B cell (primary cell): ENCODE measurements at regions not wholly inside any gene's neighbourhood (a gene's known extent, or its start where the extent isn't known, plus 50 kb on each side); places are given as distances from the start of the nearest gene placed in this dataset.

Source experiments
- ATAC-seq: fragments of 200-7000 bp; cut with Tn5 transposase; one replicate; pipeline ENCODE4 v1.10.0; 2021; ENCODE audit warnings: low read depth, mild to moderate bottlenecking, moderate number of reproducible peaks, moderate library complexity
- CTCF ChIA-PET: fragments of 350-600 bp; sonication (Branson Sonifier 250); formaldehyde crosslinking; loops from one replicate; lab custom pipeline; 2021; ENCODE audit warnings: antibody characterized with exemption, inconsistent platforms; lab: Charles Lee
- POLR2A ChIA-PET: fragments of 350-600 bp; sonication (Branson Sonifier 250); formaldehyde crosslinking; loops from one replicate; lab custom pipeline; 2021; ENCODE audit warnings: antibody characterized with exemption; lab: Charles Lee
- DNase-seq: peaks from one replicate; pipeline ENCODE4 v3.0.0; 2013
- H2AFZ ChIP-seq: 2 replicates; pipeline ENCODE4 v1.6.1; 2012; ENCODE audit warnings: mild to moderate bottlenecking, low read depth, low read length; ENCODE audit not compliant: insufficient read depth, poor library complexity, severe bottlenecking
- H3K27ac ChIP-seq, 2 donors: 1 replicate in 1 of 2; 2 replicates in 1 of 2; pipeline ENCODE4 v1.5.1; 2012 to 2013; ENCODE audit warnings: low read length in 2 of 2, mild to moderate bottlenecking in 2 of 2, moderate library complexity in 1 of 2
- H3K27me3 ChIP-seq, 4 experiments: fragments of 200-600 bp in 1 of 4; sonication (generic) in 1 of 4; replicated peaks in 1 of 4; 1 replicate in 2 of 4; 2 replicates in 2 of 4; pipeline versions ENCODE4 v1.6.1 to v1.7.0; 2013 to 2016; ENCODE audit warnings: low read length in 3 of 4, mild to moderate bottlenecking in 2 of 4, mixed read lengths in 1 of 4, moderate library complexity in 1 of 4; ENCODE audit not compliant: insufficient read depth in 4 of 4, control insufficient read depth in 3 of 4; ENCODE audit errors: control extremely low read depth in 1 of 4
- H3K36me3 ChIP-seq, 2 experiments: replicated peaks in 1 of 2; 1 replicate in 1 of 2; 2 replicates in 1 of 2; pipeline versions ENCODE4 v1.6.1 to v1.7.1; 2013; ENCODE audit warnings: low read length in 1 of 2; ENCODE audit not compliant: insufficient read depth in 2 of 2, control insufficient read depth in 1 of 2; ENCODE audit errors: control extremely low read depth in 1 of 2, extremely low read depth in 1 of 2
- H3K4me1 ChIP-seq, 2 donors: fragments of 200-600 bp in 1 of 2; sonication (generic) in 1 of 2; 1 replicate in 1 of 2; 2 replicates in 1 of 2; pipeline versions ENCODE4 v1.5.1 to v1.6.1; 2013 to 2017; ENCODE audit warnings: low read length in 2 of 2; ENCODE audit not compliant: control insufficient read depth in 2 of 2, insufficient read depth in 2 of 2
- H3K4me2 ChIP-seq: replicated peaks from 2 replicates; pipeline ENCODE3; 2012; ENCODE audit warnings: mild to moderate bottlenecking, low read depth, low read length; ENCODE audit not compliant: poor library complexity, severe bottlenecking
- H3K4me3 ChIP-seq, 5 experiments: fragments of 200-600 bp in 1 of 5; sonication (generic) in 1 of 5; 1 replicate in 3 of 5; 2 replicates in 2 of 5; pipeline versions ENCODE4 v1.5.1 to v1.7.0; 2011 to 2016; ENCODE audit warnings: low read length in 4 of 5, mild to moderate bottlenecking in 4 of 5, low read depth in 2 of 5, control low read depth in 1 of 5, moderate library complexity in 1 of 5; ENCODE audit not compliant: insufficient read depth in 1 of 5; ENCODE audit errors: control extremely low read depth in 1 of 5, extremely low read depth in 1 of 5
- H3K79me2 ChIP-seq: fragments of 200-600 bp; sonication (generic); one replicate; pipeline ENCODE4 v1.6.0; 2016; ENCODE audit warnings: low read length; ENCODE audit not compliant: control insufficient read depth, insufficient read depth
- H3K9ac ChIP-seq: fragments of 200-600 bp; sonication (generic); 2 replicates; pipeline ENCODE4 v1.6.1; 2017; ENCODE audit warnings: mild to moderate bottlenecking, low read length, moderate library complexity
- H3K9me3 ChIP-seq, 3 donors: one replicate each; pipeline versions ENCODE4 v1.6.1 to v1.7.1; 2013; ENCODE audit warnings: low read length in 2 of 3; ENCODE audit not compliant: control insufficient read depth in 2 of 3, insufficient read depth in 1 of 3; ENCODE audit errors: control extremely low read depth in 1 of 3
- H4K20me1 ChIP-seq: 2 replicates; pipeline ENCODE4 v1.6.0; 2012; ENCODE audit warnings: mild to moderate bottlenecking, low read length; ENCODE audit not compliant: insufficient read depth, control insufficient read depth, poor library complexity, severe bottlenecking
- H3K27ac Mint-ChIP-seq: one replicate; pipeline ENCODE4 v1.8.0; 2021; ENCODE audit warnings: mixed read lengths
- H3K27me3 Mint-ChIP-seq: one replicate; pipeline ENCODE4 v1.8.0; 2021; ENCODE audit warnings: mixed read lengths
- H3K4me1 Mint-ChIP-seq: one replicate; pipeline ENCODE4 v1.8.0; 2021; ENCODE audit warnings: mixed read lengths
- H3K4me3 Mint-ChIP-seq: one replicate; pipeline ENCODE4 v1.8.0; 2021; ENCODE audit warnings: mixed read lengths
- H3K9me3 Mint-ChIP-seq: one replicate; pipeline ENCODE4 v1.8.0; 2022; ENCODE audit warnings: mixed read lengths; ENCODE audit not compliant: insufficient read depth
- CTCF ChIP-seq: fragments of 200-600 bp; IDR thresholded peaks from one replicate; pipeline ENCODE4 v1.8.0; 2022; ENCODE audit warnings: antibody characterized with exemption, mild to moderate bottlenecking
- EZH2 ChIP-seq: IDR thresholded peaks from 2 replicates; pipeline ENCODE4 v1.6.1; 2012; ENCODE audit warnings: borderline replicate concordance, low read depth, mild to moderate bottlenecking, moderate library complexity, low read length; ENCODE audit not compliant: insufficient read depth, poor library complexity, severe bottlenecking
- WGBS: methylation state at CpG from one replicate; pipeline ENCODE4 v1.1.5; 2013; ENCODE audit warnings: missing lambda C conversion rate; ENCODE audit not compliant: insufficient coverage; 5-methylcytosine and 5-hydroxymethylcytosine counted together
- intact Hi-C: fragments of 100-400 bp; cut with micrococcal nuclease; formaldehyde crosslinking; loops from one replicate; pipeline ENCODE4 v1.10.0; 2022

GRCh38 chr18:41462946-41463345 lies 492.1 kb upstream of the PIK3C3 start:
- no peaks in the 10 kb centered on the region for H3K79me2 ChIP-seq
- H3K36me3 ChIP-seq, result no peaks in the 10 kb centered on the region
- Mint-ChIP-seq H3K4me1 (no peaks in the 10 kb centered on the region), H3K27me3 (no peaks in the 10 kb centered on the region), H3K27ac (no peak overlapping the region), H3K9me3 (peaks cover 7% of the 10 kb centered on the region), H3K4me3 (no peak overlapping the region)
- no peaks in the 10 kb centered on the region for H3K4me1 ChIP-seq
- POLR2A ChIA-PET, result no interaction called here
- H3K4me3 ChIP-seq, result no peak overlapping the region
- WGBS, result no CpG with 5 or more reads among the region's 1 CpG
- no peak for DNase-seq
- no peak for ATAC-seq
- no peak overlapping the region for H3K9ac ChIP-seq
- CTCF ChIA-PET, result no interaction called here
- H4K20me1 ChIP-seq, result no peaks in the 10 kb centered on the region
- no peak overlapping the region for H3K27ac ChIP-seq
- TF ChIP-seq CTCF (no peak), EZH2 (no peak)
- no peak overlapping the region for H3K4me2 ChIP-seq
- no peaks in the 10 kb centered on the region for H3K9me3 ChIP-seq
- no peak overlapping the region for H2AFZ ChIP-seq
- no peaks in the 10 kb centered on the region for H3K27me3 ChIP-seq
- intact Hi-C loops, result no loop called here

GRCh38 chr18:41461114-41461513 lies 493.9 kb upstream of the PIK3C3 start:
- Histone ChIP-seq H3K79me2 (no peaks in the 10 kb centered on the region), H3K36me3 (no peaks in the 10 kb centered on the region), H3K9me3 (peaks cover 0 to 3% (median 0%) of the 10 kb centered on the region in 3 donors), H3K9ac (no peak overlapping the region), H2AFZ (no peak overlapping the region), H3K4me3 (no peak overlapping the region), H3K4me2 (no peak overlapping the region), H3K27me3 (no peaks in the 10 kb centered on the region), H3K4me1 (no peaks in the 10 kb centered on the region), H3K27ac (no peak overlapping the region), H4K20me1 (no peaks in the 10 kb centered on the region)
- WGBS, result 67% methylated on average over 1 of the region's 2 CpGs
- ATAC-seq, result no peak
- no peak for TF ChIP-seq EZH2
- no peak for TF ChIP-seq CTCF
- no peak for DNase-seq
- intact Hi-C loops, result no loop called here
- Mint-ChIP-seq H3K27ac (no peak overlapping the region), H3K9me3 (peaks cover 3% of the 10 kb centered on the region), H3K4me3 (no peak overlapping the region), H3K4me1 (no peaks in the 10 kb centered on the region), H3K27me3 (no peaks in the 10 kb centered on the region)
- ChIA-PET POLR2A (no interaction called here), CTCF (no interaction called here)
